ENCODE measurements at regions not wholly inside any gene's neighbourhood (a gene's known extent, or its start where the extent isn't known, plus 50 kb on each side); places are given as distances from the start of the nearest gene placed in this dataset.

GRCh38 chrX:15072880-15073279, 197.0 kb downstream of the ASB9 start:
- TF ChIP-seq EZH2 (IDR thresholded peaks at IDR 0.05; ENCODE audit: insufficient read depth, poor library complexity, severe bottlenecking), result no peak
- no peak for TF ChIP-seq EZH2phosphoT487 (IDR thresholded peaks at IDR 0.05; ENCODE audit: insufficient read depth, low read depth)

All from GM23248 (cell line).